ENCODE measurements at regions not wholly inside any gene's neighbourhood (a gene's known extent, or its start where the extent isn't known, plus 50 kb on each side); places are given as distances from the start of the nearest gene placed in this dataset.

- TF ChIP-seq, protein P1, sequence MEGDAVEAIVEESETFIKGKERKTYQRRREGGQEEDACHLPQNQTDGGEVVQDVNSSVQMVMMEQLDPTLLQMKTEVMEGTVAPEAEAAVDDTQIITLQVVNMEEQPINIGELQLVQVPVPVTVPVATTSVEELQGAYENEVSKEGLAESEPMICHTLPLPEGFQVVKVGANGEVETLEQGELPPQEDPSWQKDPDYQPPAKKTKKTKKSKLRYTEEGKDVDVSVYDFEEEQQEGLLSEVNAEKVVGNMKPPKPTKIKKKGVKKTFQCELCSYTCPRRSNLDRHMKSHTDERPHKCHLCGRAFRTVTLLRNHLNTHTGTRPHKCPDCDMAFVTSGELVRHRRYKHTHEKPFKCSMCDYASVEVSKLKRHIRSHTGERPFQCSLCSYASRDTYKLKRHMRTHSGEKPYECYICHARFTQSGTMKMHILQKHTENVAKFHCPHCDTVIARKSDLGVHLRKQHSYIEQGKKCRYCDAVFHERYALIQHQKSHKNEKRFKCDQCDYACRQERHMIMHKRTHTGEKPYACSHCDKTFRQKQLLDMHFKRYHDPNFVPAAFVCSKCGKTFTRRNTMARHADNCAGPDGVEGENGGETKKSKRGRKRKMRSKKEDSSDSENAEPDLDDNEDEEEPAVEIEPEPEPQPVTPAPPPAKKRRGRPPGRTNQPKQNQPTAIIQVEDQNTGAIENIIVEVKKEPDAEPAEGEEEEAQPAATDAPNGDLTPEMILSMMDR (conservative IDR thresholded peaks at IDR 0.05; ENCODE audit: low read length): no peak
- TF ChIP-seq EZH2phosphoT487 (IDR thresholded peaks at IDR 0.05; ENCODE audit: borderline replicate concordance, low read depth, low read length): no peak
Observed at GRCh38 chr5:3828761-3829160, 233.1 kb downstream of the IRX1 start.

Data from OCI-LY7 (cell line).